ENCODE measurements at regions not wholly inside any gene's neighbourhood (a gene's known extent, or its start where the extent isn't known, plus 50 kb on each side); places are given as distances from the start of the nearest gene placed in this dataset.

DNA sequence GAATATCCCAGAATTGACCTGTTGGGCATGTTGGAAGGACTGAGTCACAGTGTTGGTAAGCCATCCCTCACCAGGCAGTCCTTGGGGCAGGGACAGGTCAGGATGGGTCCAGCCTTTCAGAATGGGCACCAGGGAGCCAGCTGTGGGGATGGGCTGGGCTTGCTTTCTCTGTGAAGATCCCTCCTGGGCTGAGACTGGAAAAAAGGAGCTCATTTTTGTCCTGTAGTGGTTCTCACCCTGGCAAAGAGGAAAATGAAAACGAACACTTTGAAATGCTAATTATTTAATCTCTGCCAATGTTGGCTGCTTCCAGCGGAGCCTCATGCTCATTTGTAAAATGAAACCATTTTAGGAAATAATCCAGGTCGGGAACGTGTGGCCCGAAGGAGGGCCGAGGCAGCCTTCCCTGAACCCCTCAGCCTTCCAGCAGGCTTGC, 237.5 kb upstream of the SALL1 start:
- H3K9me3 ChIP-seq (replicated peaks; ENCODE audit: control insufficient read depth, low read depth, low read length) = no peaks in the 10 kb centered on the region
- no peaks in the 10 kb centered on the region for H3K36me3 ChIP-seq (ENCODE audit: control insufficient read depth, insufficient read depth, low read length)
- WGBS (ENCODE audit: insufficient coverage) = 76% methylated on average over 5 of the region's 6 CpGs
- H3K27me3 ChIP-seq (ENCODE audit: control insufficient read depth, insufficient read depth, low read length) = no peaks in the 10 kb centered on the region
- peaks cover 8% of the 10 kb centered on the region for H3K4me1 ChIP-seq (ENCODE audit: control insufficient read depth, insufficient read depth, low read length)
- no peak overlapping the region for H3K27ac ChIP-seq (ENCODE audit: low read length)
- no peak for DNase-seq
- H3K4me3 ChIP-seq (ENCODE audit: low read length) = no peak overlapping the region

GRCh38 chr16:51383909-51384308, 232.8 kb upstream of the SALL1 start:
- 43% methylated on average over 3 of the region's 3 CpGs for WGBS (ENCODE audit: insufficient coverage)
- no peaks in the 10 kb centered on the region for H3K27me3 ChIP-seq (ENCODE audit: control insufficient read depth, insufficient read depth, low read length)

DNA sequence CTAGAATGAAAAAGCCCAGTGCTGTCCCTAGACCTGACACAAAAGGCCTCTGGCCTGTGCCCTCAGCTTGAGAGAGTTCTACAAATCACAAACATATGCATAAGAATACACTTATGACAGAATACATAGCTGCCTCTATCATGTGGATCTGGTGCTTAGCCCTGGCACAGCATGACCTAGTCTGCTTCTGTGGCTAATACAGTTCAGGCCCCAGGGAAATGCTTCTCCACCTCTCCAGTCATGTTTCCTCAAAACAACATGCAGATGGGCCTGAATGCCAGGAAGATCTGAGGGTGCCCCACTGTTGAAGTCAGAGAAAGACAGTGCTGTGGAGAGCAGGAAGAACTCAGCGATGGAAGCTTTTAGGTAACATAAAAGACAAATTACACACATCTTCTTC, 231.9 kb upstream of the SALL1 start:
- H3K27me3 ChIP-seq (ENCODE audit: control insufficient read depth, insufficient read depth, low read length) = no peaks in the 10 kb centered on the region
- WGBS (ENCODE audit: insufficient coverage) = no CpG with 5 or more reads among the region's 1 CpG
- DNase-seq = no peak

More at GRCh38 chr16:51383909-51384308, 232.8 kb upstream of the SALL1 start:
- Histone ChIP-seq H3K27ac (ENCODE audit: low read length) (no peak overlapping the region), H3K4me1 (ENCODE audit: control insufficient read depth, insufficient read depth, low read length) (no peaks in the 10 kb centered on the region), H3K9me3 (replicated peaks; ENCODE audit: control insufficient read depth, low read depth, low read length) (no peaks in the 10 kb centered on the region), H3K36me3 (ENCODE audit: control insufficient read depth, insufficient read depth, low read length) (no peaks in the 10 kb centered on the region), H3K4me3 (ENCODE audit: low read length) (no peak overlapping the region)
- DNase-seq = no peak

GRCh38 chr16:51382211-51382610, 231.1 kb upstream of the SALL1 start:
- 60% methylated on average over 1 of the region's 3 CpGs for WGBS (ENCODE audit: insufficient coverage)
- Histone ChIP-seq H3K4me1 (ENCODE audit: control insufficient read depth, insufficient read depth, low read length) (no peaks in the 10 kb centered on the region), H3K4me3 (ENCODE audit: low read length) (no peak overlapping the region)

More for the DNA sequence above, 231.9 kb upstream of the SALL1 start:
- H3K36me3 ChIP-seq (ENCODE audit: control insufficient read depth, insufficient read depth, low read length) = no peaks in the 10 kb centered on the region
- no peaks in the 10 kb centered on the region for H3K4me1 ChIP-seq (ENCODE audit: control insufficient read depth, insufficient read depth, low read length)
- H3K27ac ChIP-seq (ENCODE audit: low read length) = no peak overlapping the region
- H3K4me3 ChIP-seq (ENCODE audit: low read length) = no peak overlapping the region
- H3K9me3 ChIP-seq (replicated peaks; ENCODE audit: control insufficient read depth, low read depth, low read length) = no peaks in the 10 kb centered on the region

GRCh38 chr16:51376080-51376479, 225.0 kb upstream of the SALL1 start:
- WGBS (ENCODE audit: insufficient coverage) = 100% methylated on average over 2 of the region's 3 CpGs
- H3K9me3 ChIP-seq (replicated peaks; ENCODE audit: control insufficient read depth, low read depth, low read length) = no peaks in the 10 kb centered on the region
- no peak for DNase-seq
- H3K27me3 ChIP-seq (ENCODE audit: control insufficient read depth, insufficient read depth, low read length) = no peaks in the 10 kb centered on the region
- H3K4me1 ChIP-seq (ENCODE audit: control insufficient read depth, insufficient read depth, low read length) = no peaks in the 10 kb centered on the region
- H3K36me3 ChIP-seq (ENCODE audit: control insufficient read depth, insufficient read depth, low read length) = no peaks in the 10 kb centered on the region
- H3K4me3 ChIP-seq (ENCODE audit: low read length) = no peak overlapping the region
- H3K27ac ChIP-seq (ENCODE audit: low read length) = no peak overlapping the region

More at GRCh38 chr16:51382211-51382610, 231.1 kb upstream of the SALL1 start:
- Histone ChIP-seq H3K9me3 (replicated peaks; ENCODE audit: control insufficient read depth, low read depth, low read length) (no peaks in the 10 kb centered on the region), H3K36me3 (ENCODE audit: control insufficient read depth, insufficient read depth, low read length) (no peaks in the 10 kb centered on the region), H3K27ac (ENCODE audit: low read length) (no peak overlapping the region), H3K27me3 (ENCODE audit: control insufficient read depth, insufficient read depth, low read length) (no peaks in the 10 kb centered on the region)
- DNase-seq = no peak

DNA sequence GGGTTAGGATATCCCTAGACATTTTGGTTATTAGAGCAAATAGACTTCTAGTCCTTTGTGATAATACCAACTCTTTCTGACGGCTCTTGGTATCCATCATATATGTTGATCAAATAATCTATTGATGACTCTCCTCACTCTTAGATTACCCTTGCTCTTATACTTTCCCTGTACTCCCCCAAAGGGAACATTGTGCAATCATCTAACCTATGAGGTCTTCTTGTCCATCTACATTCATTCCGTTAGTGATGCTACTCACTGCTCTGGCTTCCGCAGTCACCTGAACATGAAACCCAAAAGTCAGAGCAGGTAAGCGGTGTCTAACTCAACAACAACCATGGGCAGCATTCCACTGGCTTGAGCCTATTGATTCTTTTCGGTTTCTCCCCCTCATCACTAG, 223.7 kb upstream of the SALL1 start:
- 80% methylated on average over 1 of the region's 5 CpGs for WGBS (ENCODE audit: insufficient coverage)
- H3K27ac ChIP-seq (ENCODE audit: low read length) = no peak overlapping the region
- no peaks in the 10 kb centered on the region for H3K36me3 ChIP-seq (ENCODE audit: control insufficient read depth, insufficient read depth, low read length)
- H3K9me3 ChIP-seq (replicated peaks; ENCODE audit: control insufficient read depth, low read depth, low read length) = no peaks in the 10 kb centered on the region
- H3K27me3 ChIP-seq (ENCODE audit: control insufficient read depth, insufficient read depth, low read length) = no peaks in the 10 kb centered on the region
- H3K4me3 ChIP-seq (ENCODE audit: low read length) = no peak overlapping the region
- H3K4me1 ChIP-seq (ENCODE audit: control insufficient read depth, insufficient read depth, low read length) = no peaks in the 10 kb centered on the region
- no peak for DNase-seq

- Histone ChIP-seq H3K9me3 (replicated peaks; ENCODE audit: control insufficient read depth, low read depth, low read length) (no peaks in the 10 kb centered on the region), H3K36me3 (ENCODE audit: control insufficient read depth, insufficient read depth, low read length) (no peaks in the 10 kb centered on the region), H3K4me1 (ENCODE audit: control insufficient read depth, insufficient read depth, low read length) (no peaks in the 10 kb centered on the region), H3K4me3 (ENCODE audit: low read length) (no peak overlapping the region), H3K27me3 (ENCODE audit: control insufficient read depth, insufficient read depth, low read length) (no peaks in the 10 kb centered on the region), H3K27ac (ENCODE audit: low read length) (no peak overlapping the region)
- no CpG with 5 or more reads among the region's 2 CpGs for WGBS (ENCODE audit: insufficient coverage)
- DNase-seq = no peak
These were observed 223.3 kb upstream of the SALL1 start for GRCh38 chr16:51374346-51374745.

DNA sequence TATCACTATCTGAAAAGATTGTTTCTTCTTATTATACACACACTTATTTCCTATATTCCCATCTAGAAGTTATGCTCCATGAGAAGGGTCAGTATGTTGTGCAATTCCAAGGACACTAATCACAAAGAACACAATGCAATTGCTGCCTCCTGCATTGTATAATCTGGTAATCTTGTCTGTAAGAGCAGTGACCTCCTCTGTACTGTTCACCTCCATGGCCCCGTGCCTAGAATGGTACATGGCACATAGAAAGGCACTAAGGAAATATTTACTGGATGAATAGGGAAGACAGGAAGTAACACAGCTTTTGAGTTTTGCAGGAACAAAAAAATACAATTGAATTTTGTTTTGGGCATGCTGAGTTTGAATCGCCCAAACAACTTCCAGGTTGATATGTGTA, 214.6 kb upstream of the SALL1 start:
- no peak for DNase-seq
- no peaks in the 10 kb centered on the region for H3K4me1 ChIP-seq (ENCODE audit: control insufficient read depth, insufficient read depth, low read length)
- H3K36me3 ChIP-seq (ENCODE audit: control insufficient read depth, insufficient read depth, low read length) = no peaks in the 10 kb centered on the region
- no peak overlapping the region for H3K27ac ChIP-seq (ENCODE audit: low read length)
- WGBS (ENCODE audit: insufficient coverage) = no CpG with 5 or more reads among the region's 2 CpGs
- H3K27me3 ChIP-seq (ENCODE audit: control insufficient read depth, insufficient read depth, low read length) = no peaks in the 10 kb centered on the region
- no peak overlapping the region for H3K4me3 ChIP-seq (ENCODE audit: low read length)
- H3K9me3 ChIP-seq (replicated peaks; ENCODE audit: control insufficient read depth, low read depth, low read length) = no peaks in the 10 kb centered on the region

GRCh38 chr16:51359141-51359955, 208.3 kb upstream of the SALL1 start:
- Histone ChIP-seq H3K9me3 (replicated peaks; ENCODE audit: control insufficient read depth, low read depth, low read length) (no peaks in the 10 kb centered on the region), H3K4me1 (ENCODE audit: control insufficient read depth, insufficient read depth, low read length) (peaks cover 7% of the 10 kb centered on the region), H3K27ac (ENCODE audit: low read length) (no peak overlapping the region), H3K36me3 (ENCODE audit: control insufficient read depth, insufficient read depth, low read length) (no peaks in the 10 kb centered on the region), H3K27me3 (ENCODE audit: control insufficient read depth, insufficient read depth, low read length) (no peaks in the 10 kb centered on the region), H3K4me3 (ENCODE audit: low read length) (no peak overlapping the region)
- DNase-seq = peak; percentile 45
- 23% methylated on average over 14 of the region's 17 CpGs for WGBS (ENCODE audit: insufficient coverage)

GRCh38 chr16:51357839-51358238, 206.8 kb upstream of the SALL1 start:
- no peaks in the 10 kb centered on the region for H3K9me3 ChIP-seq (replicated peaks; ENCODE audit: control insufficient read depth, low read depth, low read length)
- peaks cover 7% of the 10 kb centered on the region for H3K4me1 ChIP-seq (ENCODE audit: control insufficient read depth, insufficient read depth, low read length)
- H3K27me3 ChIP-seq (ENCODE audit: control insufficient read depth, insufficient read depth, low read length) = no peaks in the 10 kb centered on the region
- DNase-seq = no peak
- no peak overlapping the region for H3K4me3 ChIP-seq (ENCODE audit: low read length)
- H3K27ac ChIP-seq (ENCODE audit: low read length) = no peak overlapping the region
- H3K36me3 ChIP-seq (ENCODE audit: control insufficient read depth, insufficient read depth, low read length) = no peaks in the 10 kb centered on the region
